GM19025 (cell line): ENCODE measurements at regions not wholly inside any gene's neighbourhood (a gene's known extent, or its start where the extent isn't known, plus 50 kb on each side); places are given as distances from the start of the nearest gene placed in this dataset.
A peak's percentile ranks its signal among the peaks of the same experiment; 100 is the strongest.
"Not testable (repeated sequence)": the region's sequence is repeated elsewhere in the genome, so short reads cannot be mapped to it uniquely, and the experiment has no call there.

Experiments used
- ATAC-seq: cut with Tn5 transposase; IDR thresholded peaks from one replicate; pipeline ENCODE4 v1.9.1; 2021; ENCODE audit warnings: mild to moderate bottlenecking, low read depth, moderate library complexity; ENCODE audit not compliant: unreplicated experiment

DNA sequence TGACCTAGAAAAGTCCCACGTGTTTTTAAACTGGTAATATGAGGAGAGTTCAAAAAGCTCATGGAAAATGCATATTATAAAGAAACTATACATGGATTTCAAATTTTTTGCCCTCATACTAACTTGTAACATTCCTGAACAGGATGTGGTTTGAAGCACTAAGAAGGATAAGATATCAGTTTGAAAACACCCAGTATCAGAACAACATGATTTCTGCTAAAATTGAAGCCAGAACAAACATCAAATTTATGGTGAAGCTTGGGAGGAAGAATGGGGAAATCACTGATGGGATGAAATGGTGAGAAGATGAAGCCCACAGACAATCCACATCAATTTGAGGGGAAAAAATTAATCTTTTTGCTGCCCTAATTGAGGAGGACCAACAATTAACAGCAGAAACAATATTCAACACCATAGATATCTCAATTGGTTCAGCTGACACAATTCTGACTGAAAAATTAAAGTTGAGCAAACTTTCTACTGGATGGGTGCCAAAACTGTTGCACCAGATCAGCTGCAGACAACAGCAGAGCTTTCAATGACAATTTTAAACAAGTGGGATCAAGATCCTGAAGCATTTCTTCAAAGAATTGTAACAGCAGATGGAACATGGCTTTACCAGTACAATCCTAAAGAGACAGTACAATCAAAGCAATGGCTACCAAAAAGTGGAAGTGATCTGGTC, 113.2 kb upstream of the SNX2 start:
- no peak for ATAC-seq

DNA sequence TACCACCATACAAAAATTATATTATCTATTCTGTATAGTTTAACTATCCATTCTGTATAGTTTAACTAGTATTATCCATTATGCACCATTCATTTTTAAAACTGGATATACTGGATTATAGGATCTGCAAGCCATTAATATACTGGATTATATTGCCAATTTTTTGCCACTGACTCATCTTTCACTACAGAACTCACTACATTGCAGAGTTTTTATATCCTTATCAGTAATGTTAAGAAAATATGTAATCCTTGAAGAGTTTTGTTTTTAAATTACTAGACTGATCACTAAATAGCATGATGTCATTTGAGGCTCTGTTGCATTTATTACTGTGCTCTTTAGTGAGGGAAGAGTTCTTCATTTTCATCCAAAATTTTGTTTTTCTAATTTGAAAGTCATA, 109.8 kb upstream of the SNX2 start:
- no peak for ATAC-seq

- ATAC-seq = no peak
Measured at GRCh38 chr5:122668552-122668951, 106.3 kb upstream of the SNX2 start.

DNA sequence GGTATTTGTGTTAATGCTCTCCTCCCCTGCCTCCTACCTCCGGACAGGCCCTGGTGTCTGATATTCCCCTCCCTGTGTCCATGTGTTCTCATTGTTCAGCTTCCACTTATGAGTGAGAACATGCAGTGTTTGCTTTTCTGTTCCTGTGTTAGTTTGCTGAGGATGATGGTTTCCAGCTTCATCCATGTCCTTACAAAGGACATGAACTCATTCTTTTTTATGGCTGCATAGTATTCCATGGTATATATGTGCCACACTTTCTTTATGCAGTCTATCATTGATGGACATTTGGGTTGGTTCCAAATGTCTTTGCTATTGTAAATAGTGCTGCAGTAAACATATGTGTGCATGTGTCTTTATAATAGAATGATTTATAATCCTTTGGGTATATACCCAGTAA, 105.2 kb upstream of the SNX2 start:
- ATAC-seq = not testable (repeated sequence)

GRCh38 chr5:122673343-122673742, 101.5 kb upstream of the SNX2 start:
- no peak for ATAC-seq

GRCh38 chr5:122674385-122674784, 100.5 kb upstream of the SNX2 start:
- no peak for ATAC-seq

DNA sequence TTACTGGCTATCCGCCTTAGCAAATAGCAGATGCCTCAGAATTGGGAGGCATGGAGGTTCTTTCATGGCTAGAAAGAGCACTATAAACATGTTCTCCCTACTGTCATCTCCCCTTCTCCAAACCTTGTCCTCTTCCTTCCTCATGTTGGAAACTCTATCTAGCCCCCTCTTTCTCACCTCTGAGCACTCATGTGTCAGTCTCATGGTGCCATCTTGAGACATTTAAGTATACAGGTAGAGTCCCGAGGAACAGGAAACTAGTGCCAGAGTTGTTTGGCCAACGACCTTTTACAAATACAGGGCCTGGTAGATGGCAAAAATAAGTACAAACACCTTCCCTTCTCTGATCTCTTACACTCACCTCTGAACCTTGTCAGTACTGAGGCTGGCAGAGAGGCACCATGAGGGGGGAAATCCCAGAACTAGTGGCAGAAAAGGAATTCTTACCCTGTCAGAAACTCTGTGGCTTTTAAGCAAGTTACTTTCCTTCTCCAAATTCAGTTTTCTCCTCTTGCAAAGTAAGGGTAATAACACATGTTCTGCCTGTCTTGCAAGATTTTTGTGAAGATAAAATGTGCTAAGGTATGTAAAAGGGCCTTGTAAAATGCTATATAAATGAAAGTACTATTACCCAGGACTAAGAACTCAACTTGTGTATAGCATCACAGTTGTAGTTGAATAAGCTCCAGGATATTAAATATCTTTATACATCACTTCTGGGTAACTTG, 94.1 kb upstream of the SNX2 start:
- ATAC-seq = no peak

DNA sequence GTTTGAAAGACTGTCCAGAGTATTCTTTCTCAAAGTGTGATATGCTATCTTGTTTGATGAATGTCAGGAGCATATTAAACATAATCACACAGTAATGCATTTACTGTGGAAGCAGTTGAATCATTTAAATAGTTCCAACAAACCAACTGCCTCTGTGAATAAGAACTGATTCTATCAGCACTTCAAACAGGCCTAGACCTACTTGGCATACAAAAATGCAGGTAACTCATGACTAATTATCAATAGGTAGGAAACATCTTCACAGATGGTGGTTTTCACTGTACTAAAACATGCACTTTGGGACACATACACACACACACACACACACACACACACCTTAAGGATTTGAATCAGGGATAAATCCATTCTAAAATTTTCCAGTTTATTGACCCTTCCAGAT, 91.2 kb upstream of the SNX2 start:
- no peak for ATAC-seq

DNA sequence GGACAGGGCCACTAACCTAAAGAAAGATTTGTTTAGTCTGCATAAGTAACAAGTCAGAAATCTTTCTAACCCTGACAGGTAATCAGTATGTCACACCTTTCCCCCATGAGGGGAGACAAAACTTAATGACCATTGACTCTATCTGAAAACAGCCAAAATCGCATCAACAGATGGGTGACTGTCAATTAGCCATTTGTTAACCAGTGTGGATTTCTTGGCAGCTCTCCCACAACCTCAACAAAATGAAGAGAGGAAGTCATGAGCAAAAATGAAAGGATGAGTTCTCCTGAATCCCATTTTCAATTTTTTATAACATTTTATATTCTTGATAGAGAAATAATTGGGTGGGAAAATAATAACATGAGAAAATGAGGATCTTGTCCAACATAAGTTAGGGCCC, 84.6 kb upstream of the SNX2 start:
- no peak for ATAC-seq

GRCh38 chr5:122691931-122692330, 82.9 kb upstream of the SNX2 start:
- ATAC-seq = no peak

GRCh38 chr5:122693963-122694362, 80.9 kb upstream of the SNX2 start:
- ATAC-seq = no peak

DNA sequence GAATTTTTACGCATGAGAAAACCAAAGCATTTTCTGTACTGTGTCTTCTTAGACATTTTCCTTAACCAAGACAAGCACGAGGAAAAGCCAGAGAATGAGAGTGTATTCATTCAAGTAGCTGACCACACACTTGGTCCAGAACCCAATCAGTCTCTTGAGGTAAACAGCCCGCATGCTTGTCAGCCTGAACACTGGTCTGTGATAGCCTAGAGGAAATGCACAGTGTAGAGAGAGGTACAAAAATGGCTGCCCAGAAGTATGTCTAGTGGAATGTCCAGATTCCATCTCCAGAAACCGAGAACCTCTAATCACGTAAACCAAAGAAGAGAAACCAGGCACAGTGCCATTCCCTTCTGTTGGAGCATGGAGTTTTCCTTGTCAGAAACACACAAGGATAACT, 80.0 kb upstream of the SNX2 start:
- no peak for ATAC-seq

GRCh38 chr5:122696735-122697134, 78.1 kb upstream of the SNX2 start:
- not testable (repeated sequence) for ATAC-seq

DNA sequence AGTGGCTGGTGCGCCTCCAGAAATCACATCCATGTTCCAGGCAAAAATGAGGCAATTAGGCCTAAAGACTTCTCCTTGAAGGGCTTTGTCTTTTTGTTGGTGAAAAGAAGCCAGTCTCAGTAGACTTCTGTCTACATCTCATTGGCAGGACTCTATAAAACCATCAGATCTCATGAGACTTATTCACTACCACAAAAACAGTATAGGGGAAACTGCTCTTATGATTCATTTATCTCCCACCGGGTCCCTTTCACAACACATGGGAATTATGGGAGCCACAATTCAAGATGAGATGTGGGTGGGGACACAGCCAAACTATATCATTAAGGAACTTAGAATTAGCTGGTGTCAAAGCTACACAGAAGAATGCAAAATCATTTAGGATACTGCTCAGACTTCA, 77.7 kb upstream of the SNX2 start:
- no peak for ATAC-seq

GRCh38 chr5:122699201-122699600, 75.7 kb upstream of the SNX2 start:
- no peak for ATAC-seq

DNA sequence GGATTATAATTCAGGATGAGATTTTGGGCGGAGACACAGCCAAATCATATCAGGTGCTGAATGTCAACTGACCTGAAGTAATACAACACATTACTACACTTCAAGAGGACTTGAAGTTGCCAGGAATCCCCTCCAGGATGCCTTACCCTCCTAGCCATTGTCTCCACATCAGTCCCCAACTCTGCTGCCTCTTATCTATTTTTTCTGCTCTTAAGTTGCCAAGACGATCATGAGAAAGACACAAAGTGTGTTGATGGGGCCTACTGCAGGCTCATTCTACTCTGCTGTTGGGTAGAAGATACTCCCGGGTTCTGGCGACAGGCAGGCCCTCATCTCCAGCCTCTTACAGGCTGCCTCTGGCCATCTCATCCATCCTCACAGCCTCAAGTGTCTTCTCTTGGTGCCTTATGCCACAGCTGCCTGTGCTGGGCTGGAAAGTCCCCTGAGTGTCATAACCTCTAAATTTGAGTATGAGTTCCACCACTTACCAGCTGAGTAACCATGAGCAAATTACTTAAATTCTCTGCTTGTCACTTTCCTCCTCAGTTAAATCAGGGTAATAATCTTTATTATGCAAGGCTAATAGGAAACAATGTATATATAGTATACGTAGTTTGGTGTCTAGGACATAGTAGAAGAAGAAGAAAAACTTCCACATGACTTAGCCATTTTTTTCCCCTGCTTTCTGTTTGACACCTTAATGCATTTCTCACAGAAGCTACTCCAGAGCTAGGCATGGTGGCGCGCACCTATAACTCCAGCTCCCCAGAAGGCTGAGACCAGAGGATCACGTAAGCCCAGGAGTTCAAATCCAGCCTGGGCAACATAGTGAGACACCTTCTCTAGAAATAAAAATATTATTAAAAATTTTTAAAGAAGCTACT, 73.0 kb upstream of the SNX2 start:
- ATAC-seq = peak; percentile 99

GRCh38 chr5:122702524-122702875, 72.4 kb upstream of the SNX2 start:
- ATAC-seq = no peak

- ATAC-seq = no peak
Measured at GRCh38 chr5:122703203-122703602, 71.7 kb upstream of the SNX2 start.

GRCh38 chr5:122704247-122705036, 70.4 kb upstream of the SNX2 start:
- no peak for ATAC-seq

DNA sequence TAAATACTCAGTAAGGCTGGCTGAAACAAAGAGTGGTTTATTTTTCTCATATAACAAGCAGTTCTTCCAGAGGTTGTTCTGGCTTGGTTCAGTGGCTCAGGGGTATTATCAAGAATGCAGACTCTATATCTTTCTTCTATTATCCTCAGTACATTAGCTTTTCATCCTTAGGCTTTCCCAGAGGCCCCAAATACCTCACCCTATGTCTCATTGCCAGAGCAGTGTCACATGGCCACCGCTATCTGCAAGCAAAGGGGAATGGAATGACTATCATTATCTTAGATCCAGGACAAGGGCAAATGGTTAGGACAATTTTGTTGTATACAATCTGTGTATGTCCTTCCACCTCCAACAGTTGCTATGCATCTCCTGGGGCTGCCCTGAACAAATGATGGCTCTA, 69.0 kb upstream of the SNX2 start:
- no peak for ATAC-seq

GRCh38 chr5:122707796-122708195, 67.1 kb upstream of the SNX2 start:
- no peak for ATAC-seq
